ENCODE measurements at regions not wholly inside any gene's neighbourhood (a gene's known extent, or its start where the extent isn't known, plus 50 kb on each side); places are given as distances from the start of the nearest gene placed in this dataset.
"Not testable (repeated sequence)": the region's sequence is repeated elsewhere in the genome, so short reads cannot be mapped to it uniquely, and the experiment has no call there.

GRCh38 chr6:141199074-141199473 is 933.7 kb upstream of the GJE1 start:
- no peaks in the 10 kb centered on the region for H3K9me3 ChIP-seq (ENCODE audit: low read length)
- H3K4me1 ChIP-seq (ENCODE audit: insufficient read depth, low read length, severe bottlenecking): peaks cover 10% of the 10 kb centered on the region
- H3K79me2 ChIP-seq (ENCODE audit: insufficient read depth, low read length): no peaks in the 10 kb centered on the region
- H3K36me3 ChIP-seq (ENCODE audit: insufficient read depth, low read length): no peaks in the 10 kb centered on the region
- H3K4me3 ChIP-seq (ENCODE audit: low read depth, low read length, poor library complexity, severe bottlenecking): no peak overlapping the region
- H3K4me2 ChIP-seq (ENCODE audit: low read length): no peak overlapping the region
- no peaks in the 10 kb centered on the region for H4K20me1 ChIP-seq (ENCODE audit: insufficient read depth, low read length)
- no peak overlapping the region for H3K9ac ChIP-seq (ENCODE audit: low read length)
- no peaks in the 10 kb centered on the region for H3K27me3 ChIP-seq (ENCODE audit: insufficient read depth, low read length)
- H2AFZ ChIP-seq (ENCODE audit: low read length): peak overlapping the region; percentile 90; the same call in 1 of the 2 replicates
- H3F3A ChIP-seq (ENCODE audit: insufficient read depth, low read length): no peaks in the 10 kb centered on the region
- TF ChIP-seq EZH2 (IDR thresholded peaks at IDR 0.05; ENCODE audit: borderline replicate concordance, low read length): no peak
- no peak for TF ChIP-seq CTCF (IDR thresholded peaks at IDR 0.05; ENCODE audit: low read length)
- no peak overlapping the region for H3K27ac ChIP-seq (ENCODE audit: low read depth, low read length, poor library complexity, severe bottlenecking)
- H3K9me2 ChIP-seq (ENCODE audit: low read depth, low read length): no peaks in the 10 kb centered on the region

GRCh38 chr6:141195251-141195832 is 937.4 kb upstream of the GJE1 start:
- no peak for TF ChIP-seq EZH2 (IDR thresholded peaks at IDR 0.05; ENCODE audit: borderline replicate concordance, low read length)
- peak; percentile 53 for TF ChIP-seq CTCF (IDR thresholded peaks at IDR 0.05; ENCODE audit: low read length)
- Histone ChIP-seq H3K4me2 (ENCODE audit: low read length) (no peak overlapping the region), H3K9ac (ENCODE audit: low read length) (no peak overlapping the region), H3K4me1 (ENCODE audit: insufficient read depth, low read length, severe bottlenecking) (peaks cover 10% of the 10 kb centered on the region), H3K27ac (ENCODE audit: low read depth, low read length, poor library complexity, severe bottlenecking) (no peak overlapping the region), H2AFZ (ENCODE audit: low read length) (peak overlapping the region; percentile 53; the same call in 1 of the 2 replicates), H3F3A (ENCODE audit: insufficient read depth, low read length) (no peaks in the 10 kb centered on the region), H3K9me3 (ENCODE audit: low read length) (0 out of 2 replicates have a peak, but pooled peaks cover 5% of the 10 kb centered on the region), H4K20me1 (ENCODE audit: insufficient read depth, low read length) (no peaks in the 10 kb centered on the region), H3K79me2 (ENCODE audit: insufficient read depth, low read length) (no peaks in the 10 kb centered on the region), H3K4me3 (ENCODE audit: low read depth, low read length, poor library complexity, severe bottlenecking) (no peak overlapping the region), H3K9me2 (ENCODE audit: low read depth, low read length) (no peaks in the 10 kb centered on the region), H3K36me3 (ENCODE audit: insufficient read depth, low read length) (no peaks in the 10 kb centered on the region; the same call in 1 of the 2 replicates), H3K27me3 (ENCODE audit: insufficient read depth, low read length) (no peaks in the 10 kb centered on the region)

GRCh38 chr6:141183368-141183767 is 949.4 kb upstream of the GJE1 start:
- no peak overlapping the region for H3K4me3 ChIP-seq (ENCODE audit: low read depth, low read length, poor library complexity, severe bottlenecking)
- no peaks in the 10 kb centered on the region for H3F3A ChIP-seq (ENCODE audit: insufficient read depth, low read length)
- no peak overlapping the region for H3K27ac ChIP-seq (ENCODE audit: low read depth, low read length, poor library complexity, severe bottlenecking)
- no peaks in the 10 kb centered on the region for H3K79me2 ChIP-seq (ENCODE audit: insufficient read depth, low read length)
- no peaks in the 10 kb centered on the region for H3K36me3 ChIP-seq (ENCODE audit: insufficient read depth, low read length)
- no peaks in the 10 kb centered on the region for H3K27me3 ChIP-seq (ENCODE audit: insufficient read depth, low read length)
- no peak overlapping the region for H3K9ac ChIP-seq (ENCODE audit: low read length)
- no peaks in the 10 kb centered on the region for H3K9me3 ChIP-seq (ENCODE audit: low read length)
- H3K4me2 ChIP-seq (ENCODE audit: low read length): no peak overlapping the region
- no peaks in the 10 kb centered on the region for H3K4me1 ChIP-seq (ENCODE audit: insufficient read depth, low read length, severe bottlenecking)
- H4K20me1 ChIP-seq (ENCODE audit: insufficient read depth, low read length): no peaks in the 10 kb centered on the region
- no peak overlapping the region for H2AFZ ChIP-seq (ENCODE audit: low read length)
- TF ChIP-seq CTCF (IDR thresholded peaks at IDR 0.05; ENCODE audit: low read length): no peak
- no peak for TF ChIP-seq EZH2 (IDR thresholded peaks at IDR 0.05; ENCODE audit: borderline replicate concordance, low read length)
- H3K9me2 ChIP-seq (ENCODE audit: low read depth, low read length): no peaks in the 10 kb centered on the region

- not testable (repeated sequence) for H3K27me3 ChIP-seq (ENCODE audit: insufficient read depth, low read length); H3K9me3 ChIP-seq (ENCODE audit: low read length); H3K9ac ChIP-seq (ENCODE audit: low read length); H3K36me3 ChIP-seq (ENCODE audit: insufficient read depth, low read length); H3F3A ChIP-seq (ENCODE audit: insufficient read depth, low read length); H3K4me3 ChIP-seq (ENCODE audit: low read depth, low read length, poor library complexity, severe bottlenecking); H3K9me2 ChIP-seq (ENCODE audit: low read depth, low read length); H2AFZ ChIP-seq (ENCODE audit: low read length); H4K20me1 ChIP-seq (ENCODE audit: insufficient read depth, low read length); H3K4me1 ChIP-seq (ENCODE audit: insufficient read depth, low read length, severe bottlenecking); H3K79me2 ChIP-seq (ENCODE audit: insufficient read depth, low read length); H3K27ac ChIP-seq (ENCODE audit: low read depth, low read length, poor library complexity, severe bottlenecking); H3K4me2 ChIP-seq (ENCODE audit: low read length)
Observed at GRCh38 chr6:141175458-141175857, 957.3 kb upstream of the GJE1 start.
